ENCODE measurements at regions not wholly inside any gene's neighbourhood (a gene's known extent, or its start where the extent isn't known, plus 50 kb on each side); places are given as distances from the start of the nearest gene placed in this dataset.
"Not testable (repeated sequence)": the region's sequence is repeated elsewhere in the genome, so short reads cannot be mapped to it uniquely, and the experiment has no call there.

GRCh38 chr18:10143596-10143995 is 229.8 kb downstream of the VAPA start:
- DNase-seq, result no peak

- DNase-seq, result no peak
Observed at GRCh38 chr18:10145546-10145945, 231.7 kb downstream of the VAPA start.

- no peak for DNase-seq
Observed at GRCh38 chr18:10147226-10147625, 233.4 kb downstream of the VAPA start.

- DNase-seq, result no peak
Observed at GRCh38 chr18:10147752-10148151, 233.9 kb downstream of the VAPA start.

GRCh38 chr18:10148189-10148929 is 234.5 kb downstream of the VAPA start:
- DNase-seq, result no peak

- DNase-seq, result no peak
Observed at GRCh38 chr18:10149768-10150556, 236.1 kb downstream of the VAPA start.

- DNase-seq, result not testable (repeated sequence)
Observed at GRCh38 chr18:10150576-10150975, 236.8 kb downstream of the VAPA start.

- no peak for DNase-seq
Observed at GRCh38 chr18:10152475-10152874, 238.7 kb downstream of the VAPA start.

- no peak for DNase-seq
Observed at GRCh38 chr18:10153924-10154752, 240.3 kb downstream of the VAPA start.

- no peak for DNase-seq
Observed at GRCh38 chr18:10157706-10158105, 243.9 kb downstream of the VAPA start.

- DNase-seq, result no peak
Observed at GRCh38 chr18:10160251-10160650, 246.4 kb downstream of the VAPA start.

GRCh38 chr18:10161315-10161714 is 247.5 kb downstream of the VAPA start:
- DNase-seq, result no peak

GRCh38 chr18:10162340-10162739 is 248.5 kb downstream of the VAPA start:
- DNase-seq, result no peak

GRCh38 chr18:10164271-10165071 is 250.7 kb downstream of the VAPA start:
- DNase-seq, result no peak

GRCh38 chr18:10166164-10166807 is 252.5 kb downstream of the VAPA start:
- DNase-seq, result no peak

GRCh38 chr18:10167759-10168158 is 253.9 kb downstream of the VAPA start:
- no peak for DNase-seq

GRCh38 chr18:10168477-10168876 is 254.7 kb downstream of the VAPA start:
- no peak for DNase-seq

- no peak for DNase-seq
Observed at GRCh38 chr18:10169064-10169562, 255.3 kb downstream of the VAPA start.

- no peak for DNase-seq
Observed at GRCh38 chr18:10169814-10170213, 256.0 kb downstream of the VAPA start.

- no peak for DNase-seq
Observed at GRCh38 chr18:10170375-10170774, 256.6 kb downstream of the VAPA start.

GRCh38 chr18:10175333-10175732 is 261.5 kb downstream of the VAPA start:
- DNase-seq, result not testable (repeated sequence)

GRCh38 chr18:10179326-10179725 is 265.5 kb downstream of the VAPA start:
- DNase-seq, result not testable (repeated sequence)

Measured in NCI-H2107 (cell line).